HG02571 (cell line): ENCODE measurements at regions not wholly inside any gene's neighbourhood (a gene's known extent, or its start where the extent isn't known, plus 50 kb on each side); places are given as distances from the start of the nearest gene placed in this dataset.
"Not testable (repeated sequence)": the region's sequence is repeated elsewhere in the genome, so short reads cannot be mapped to it uniquely, and the experiment has no call there.

Source experiments
- ATAC-seq: cut with Tn5 transposase; IDR thresholded peaks from one replicate; pipeline ENCODE4 v1.9.1; 2021; ENCODE audit warnings: mild to moderate bottlenecking, moderate library complexity; ENCODE audit not compliant: unreplicated experiment

- not testable (repeated sequence) for ATAC-seq
These were observed 532.8 kb upstream of the NRP1 start for GRCh38 chr10:33867199-33867789.

GRCh38 chr10:33863352-33863751 lies 528.9 kb upstream of the NRP1 start:
- ATAC-seq: no peak

- no peak for ATAC-seq
These were observed 528.2 kb upstream of the NRP1 start for GRCh38 chr10:33862536-33863105.

- ATAC-seq: no peak
These were observed 527.4 kb upstream of the NRP1 start for GRCh38 chr10:33861833-33862232.

GRCh38 chr10:33861016-33861704 lies 526.7 kb upstream of the NRP1 start:
- ATAC-seq: no peak

- ATAC-seq: no peak
These were observed 526.1 kb upstream of the NRP1 start for GRCh38 chr10:33860552-33860951.

- ATAC-seq: no peak
These were observed 525.0 kb upstream of the NRP1 start for GRCh38 chr10:33859319-33860022.

- ATAC-seq: no peak
These were observed 523.9 kb upstream of the NRP1 start for GRCh38 chr10:33858326-33858725.

- ATAC-seq: not testable (repeated sequence)
These were observed 518.8 kb upstream of the NRP1 start for GRCh38 chr10:33853221-33853620.

- ATAC-seq: no peak
These were observed 508.9 kb upstream of the NRP1 start for GRCh38 chr10:33843379-33843778.

- ATAC-seq: no peak
These were observed 507.2 kb upstream of the NRP1 start for GRCh38 chr10:33841678-33842077.

- ATAC-seq: no peak
These were observed 504.3 kb upstream of the NRP1 start for GRCh38 chr10:33838731-33839130.

GRCh38 chr10:33837736-33838135 lies 503.3 kb upstream of the NRP1 start:
- no peak for ATAC-seq

- no peak for ATAC-seq
These were observed 501.1 kb upstream of the NRP1 start for GRCh38 chr10:33835556-33835955.

GRCh38 chr10:33833566-33833965 lies 499.1 kb upstream of the NRP1 start:
- ATAC-seq: no peak

GRCh38 chr10:33832124-33832787 lies 497.8 kb upstream of the NRP1 start:
- no peak for ATAC-seq

GRCh38 chr10:33831591-33831990 lies 497.1 kb upstream of the NRP1 start:
- no peak for ATAC-seq

- ATAC-seq: not testable (repeated sequence)
These were observed 495.4 kb upstream of the NRP1 start for GRCh38 chr10:33829899-33830298.

- no peak for ATAC-seq
These were observed 494.1 kb upstream of the NRP1 start for GRCh38 chr10:33828592-33828991.

GRCh38 chr10:33826186-33826585 lies 491.7 kb upstream of the NRP1 start:
- ATAC-seq: no peak

GRCh38 chr10:33822774-33823173 lies 488.3 kb upstream of the NRP1 start:
- ATAC-seq: no peak
